ENCODE measurements at regions not wholly inside any gene's neighbourhood (a gene's known extent, or its start where the extent isn't known, plus 50 kb on each side); places are given as distances from the start of the nearest gene placed in this dataset.

DNA sequence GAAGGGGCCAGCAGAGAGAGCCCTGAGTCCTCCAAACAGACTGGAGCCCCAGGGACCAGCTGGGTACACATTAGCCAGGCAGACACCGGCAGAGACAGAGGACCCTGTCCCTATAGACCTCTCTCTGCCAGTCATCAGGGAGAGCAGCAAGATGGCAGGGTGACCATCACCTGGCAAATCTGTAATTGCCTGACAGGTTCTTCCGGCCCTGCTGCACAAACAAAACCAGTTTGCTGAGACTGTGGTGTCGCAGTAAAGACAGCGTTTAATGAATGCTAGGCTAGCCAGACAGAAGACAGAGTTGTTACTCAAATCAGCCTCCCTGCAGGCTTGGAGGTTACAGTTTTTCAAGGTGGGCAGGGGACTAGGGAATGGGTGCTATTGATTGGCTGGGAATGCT, 618.9 kb downstream of the NPHP4 start:
- TF ChIP-seq, protein P1, sequence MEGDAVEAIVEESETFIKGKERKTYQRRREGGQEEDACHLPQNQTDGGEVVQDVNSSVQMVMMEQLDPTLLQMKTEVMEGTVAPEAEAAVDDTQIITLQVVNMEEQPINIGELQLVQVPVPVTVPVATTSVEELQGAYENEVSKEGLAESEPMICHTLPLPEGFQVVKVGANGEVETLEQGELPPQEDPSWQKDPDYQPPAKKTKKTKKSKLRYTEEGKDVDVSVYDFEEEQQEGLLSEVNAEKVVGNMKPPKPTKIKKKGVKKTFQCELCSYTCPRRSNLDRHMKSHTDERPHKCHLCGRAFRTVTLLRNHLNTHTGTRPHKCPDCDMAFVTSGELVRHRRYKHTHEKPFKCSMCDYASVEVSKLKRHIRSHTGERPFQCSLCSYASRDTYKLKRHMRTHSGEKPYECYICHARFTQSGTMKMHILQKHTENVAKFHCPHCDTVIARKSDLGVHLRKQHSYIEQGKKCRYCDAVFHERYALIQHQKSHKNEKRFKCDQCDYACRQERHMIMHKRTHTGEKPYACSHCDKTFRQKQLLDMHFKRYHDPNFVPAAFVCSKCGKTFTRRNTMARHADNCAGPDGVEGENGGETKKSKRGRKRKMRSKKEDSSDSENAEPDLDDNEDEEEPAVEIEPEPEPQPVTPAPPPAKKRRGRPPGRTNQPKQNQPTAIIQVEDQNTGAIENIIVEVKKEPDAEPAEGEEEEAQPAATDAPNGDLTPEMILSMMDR (IDR thresholded peaks at IDR 0.05): no peak
- TF ChIP-seq POLR2A (IDR thresholded peaks at IDR 0.05): no peak

Data from lower leg skin (tissue), 3 donors.